Astrocyte (in vitro differentiated cells and primary cell): ENCODE measurements at regions not wholly inside any gene's neighbourhood (a gene's known extent, or its start where the extent isn't known, plus 50 kb on each side); places are given as distances from the start of the nearest gene placed in this dataset.
"Not testable (repeated sequence)": the region's sequence is repeated elsewhere in the genome, so short reads cannot be mapped to it uniquely, and the experiment has no call there.

Experiments
- DNase-seq: peaks from one replicate; pipeline ENCODE4 v3.0.0-alpha.2; 2010; ENCODE audit warnings: low read depth
- FAIRE-seq: peaks from 2 replicates; lab custom pipeline; 2011; peaks lifted over from hg19 to GRCh38; lab: Jason Lieb, UNC
- H2AFZ ChIP-seq: 2 replicates; pipeline ENCODE4 v1.6.0; 2012; ENCODE audit warnings: low read depth, low read length, inconsistent platforms
- H3K27ac ChIP-seq: 2 replicates; pipeline ENCODE4 v1.5.1; 2011; ENCODE audit warnings: low read depth, low read length, inconsistent platforms
- H3K27me3 ChIP-seq: 2 replicates; pipeline ENCODE4 v1.6.0; 2011; ENCODE audit warnings: low read length, inconsistent platforms; ENCODE audit not compliant: insufficient read depth
- H3K36me3 ChIP-seq: 2 replicates; pipeline ENCODE4 v1.5.1; 2011; ENCODE audit warnings: low read length, inconsistent platforms; ENCODE audit not compliant: insufficient read depth
- H3K4me1 ChIP-seq: 2 replicates; pipeline ENCODE4 v1.5.1; 2011; ENCODE audit warnings: low read length, inconsistent platforms; ENCODE audit not compliant: insufficient read depth
- H3K4me2 ChIP-seq: 2 replicates; pipeline ENCODE4 v1.6.0; 2012; ENCODE audit warnings: low read length, inconsistent platforms
- H3K4me3 ChIP-seq: 2 replicates; pipeline ENCODE4 v1.5.1; 2011; ENCODE audit warnings: low read depth, mild to moderate bottlenecking, low read length, inconsistent platforms; ENCODE audit not compliant: insufficient read depth
- H3K79me2 ChIP-seq: 2 replicates; pipeline ENCODE4 v1.6.0; 2012; ENCODE audit warnings: mild to moderate bottlenecking, low read length, inconsistent platforms; ENCODE audit not compliant: insufficient read depth
- H3K9ac ChIP-seq: 2 replicates; pipeline ENCODE4 v1.6.0; 2012; ENCODE audit warnings: mild to moderate bottlenecking, low read length, inconsistent platforms
- H3K9me3 ChIP-seq: 2 replicates; pipeline ENCODE4 v1.5.1; 2012; ENCODE audit warnings: low read depth, mild to moderate bottlenecking, low read length, inconsistent platforms; ENCODE audit not compliant: insufficient read depth
- H4K20me1 ChIP-seq: 2 replicates; pipeline ENCODE4 v1.6.0; 2012; ENCODE audit warnings: low read length, inconsistent platforms; ENCODE audit not compliant: insufficient read depth
- H3K27ac Mint-ChIP-seq: one replicate; pipeline ENCODE4 v1.8.0; 2021; ENCODE audit warnings: mild to moderate bottlenecking, mixed read lengths; ENCODE audit not compliant: unreplicated experiment
- H3K27me3 Mint-ChIP-seq: one replicate; pipeline ENCODE4 v1.8.0; 2021; ENCODE audit warnings: low read depth, mixed read lengths; ENCODE audit not compliant: unreplicated experiment
- H3K36me3 Mint-ChIP-seq: one replicate; pipeline ENCODE4 v1.8.0; 2021; ENCODE audit warnings: low read depth, mixed read lengths; ENCODE audit not compliant: unreplicated experiment
- H3K4me1 Mint-ChIP-seq: one replicate; pipeline ENCODE4 v1.8.0; 2021; ENCODE audit warnings: low read depth, mixed read lengths; ENCODE audit not compliant: unreplicated experiment
- H3K4me3 Mint-ChIP-seq: one replicate; pipeline ENCODE4 v1.8.0; 2021; ENCODE audit warnings: mild to moderate bottlenecking, moderate library complexity, mixed read lengths; ENCODE audit not compliant: unreplicated experiment
- H3K9me3 Mint-ChIP-seq: one replicate; pipeline ENCODE4 v1.8.0; 2021; ENCODE audit warnings: mild to moderate bottlenecking, mixed read lengths; ENCODE audit not compliant: unreplicated experiment
- EZH2 ChIP-seq: IDR thresholded peaks from 2 replicates; pipeline ENCODE4 v1.6.1; 2012; ENCODE audit warnings: mild to moderate bottlenecking, low read length, inconsistent platforms; ENCODE audit not compliant: insufficient read depth
- TF ChIP-seq, protein P1 (sequence below): IDR thresholded peaks from 2 replicates; pipeline ENCODE4 v1.5.1; 2011; ENCODE audit warnings: low read depth, mild to moderate bottlenecking, inconsistent platforms, low read length, moderate library complexity; ENCODE audit not compliant: insufficient read depth

DNA sequence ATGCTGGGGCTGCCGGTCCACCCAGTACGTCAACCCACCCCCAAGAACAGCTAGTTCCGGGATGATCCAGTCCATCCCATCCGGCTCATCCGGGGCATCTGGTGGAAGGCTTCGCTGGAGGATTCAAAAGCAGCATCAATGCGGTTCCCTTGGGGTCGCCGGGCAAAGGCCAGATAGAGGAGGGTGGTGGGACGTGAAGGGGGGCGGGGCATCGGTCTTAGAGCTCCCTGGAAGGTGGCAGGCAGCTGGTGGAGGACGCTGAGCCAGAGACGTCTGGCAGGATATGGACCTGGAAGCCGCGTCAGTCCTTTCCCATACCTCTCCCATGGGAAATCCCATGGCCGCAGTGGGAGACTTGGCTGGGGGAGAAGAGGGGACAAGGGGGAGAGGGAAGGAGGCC is 1500.8 kb upstream of the DEFB115 start:
- no peak overlapping the region for H3K4me2 ChIP-seq
- no peaks in the 10 kb centered on the region for H3K27me3 Mint-ChIP-seq
- H3K9me3 ChIP-seq, result no peaks in the 10 kb centered on the region
- no peaks in the 10 kb centered on the region for H3K79me2 ChIP-seq
- H3K27me3 ChIP-seq, result no peaks in the 10 kb centered on the region
- H3K9ac ChIP-seq, result no peak overlapping the region
- no peak for FAIRE-seq
- no peak overlapping the region for H2AFZ ChIP-seq
- TF ChIP-seq, protein P1, sequence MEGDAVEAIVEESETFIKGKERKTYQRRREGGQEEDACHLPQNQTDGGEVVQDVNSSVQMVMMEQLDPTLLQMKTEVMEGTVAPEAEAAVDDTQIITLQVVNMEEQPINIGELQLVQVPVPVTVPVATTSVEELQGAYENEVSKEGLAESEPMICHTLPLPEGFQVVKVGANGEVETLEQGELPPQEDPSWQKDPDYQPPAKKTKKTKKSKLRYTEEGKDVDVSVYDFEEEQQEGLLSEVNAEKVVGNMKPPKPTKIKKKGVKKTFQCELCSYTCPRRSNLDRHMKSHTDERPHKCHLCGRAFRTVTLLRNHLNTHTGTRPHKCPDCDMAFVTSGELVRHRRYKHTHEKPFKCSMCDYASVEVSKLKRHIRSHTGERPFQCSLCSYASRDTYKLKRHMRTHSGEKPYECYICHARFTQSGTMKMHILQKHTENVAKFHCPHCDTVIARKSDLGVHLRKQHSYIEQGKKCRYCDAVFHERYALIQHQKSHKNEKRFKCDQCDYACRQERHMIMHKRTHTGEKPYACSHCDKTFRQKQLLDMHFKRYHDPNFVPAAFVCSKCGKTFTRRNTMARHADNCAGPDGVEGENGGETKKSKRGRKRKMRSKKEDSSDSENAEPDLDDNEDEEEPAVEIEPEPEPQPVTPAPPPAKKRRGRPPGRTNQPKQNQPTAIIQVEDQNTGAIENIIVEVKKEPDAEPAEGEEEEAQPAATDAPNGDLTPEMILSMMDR, result no peak
- no peak for TF ChIP-seq EZH2
- no peak for DNase-seq
- H3K27ac ChIP-seq, result no peak overlapping the region
- H3K36me3 Mint-ChIP-seq, result no peaks in the 10 kb centered on the region
- H3K9me3 Mint-ChIP-seq, result peaks cover 42% of the 10 kb centered on the region
- no peak overlapping the region for H3K4me3 Mint-ChIP-seq
- H3K4me3 ChIP-seq, result no peak overlapping the region
- H3K4me1 Mint-ChIP-seq, result no peaks in the 10 kb centered on the region
- no peaks in the 10 kb centered on the region for H3K4me1 ChIP-seq
- no peaks in the 10 kb centered on the region for H3K36me3 ChIP-seq
- H4K20me1 ChIP-seq, result no peaks in the 10 kb centered on the region
- H3K27ac Mint-ChIP-seq, result no peak overlapping the region

DNA sequence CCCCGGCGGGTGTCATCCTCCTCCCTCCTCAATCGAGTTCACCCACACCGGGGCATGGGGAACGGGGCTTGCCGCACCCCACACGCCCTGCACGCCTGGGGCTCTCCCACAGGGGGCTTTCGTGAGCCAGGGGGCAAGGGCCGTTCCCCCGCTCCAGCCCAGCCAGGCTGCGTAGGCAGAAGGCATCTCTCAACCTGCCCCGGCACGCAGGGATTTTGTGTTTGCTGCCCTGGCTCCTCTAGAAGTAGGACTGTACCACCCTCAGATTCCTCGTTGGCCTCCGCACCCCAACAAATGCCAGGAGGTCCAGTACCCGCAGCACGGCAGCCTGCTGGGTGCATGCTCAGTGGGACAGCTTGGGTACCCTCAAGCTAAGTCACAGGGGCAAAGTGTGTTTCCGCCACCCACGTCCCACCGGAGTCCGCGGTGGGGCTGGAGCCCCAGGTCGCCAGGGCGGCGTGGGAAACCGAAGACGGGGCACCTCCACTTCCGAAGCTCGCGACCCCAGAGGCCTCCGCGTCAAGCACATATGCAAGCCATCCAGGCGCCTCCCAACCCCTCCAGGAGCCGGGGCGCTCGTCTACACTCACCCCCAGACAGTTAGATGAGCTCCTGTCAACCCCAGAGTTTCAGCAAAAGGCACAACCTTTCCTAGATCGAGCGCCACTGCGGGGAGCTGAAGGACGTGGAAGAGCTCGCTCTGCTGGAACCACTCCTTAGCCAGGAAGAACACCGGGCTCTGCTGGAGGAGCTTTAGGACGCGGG is 1495.7 kb upstream of the DEFB115 start:
- H3K79me2 ChIP-seq, H4K20me1 ChIP-seq, H3K36me3 ChIP-seq, DNase-seq, H3K4me1 Mint-ChIP-seq, H3K27me3 ChIP-seq, H3K9me3 ChIP-seq, FAIRE-seq, H3K27ac Mint-ChIP-seq, H3K4me2 ChIP-seq, H3K27me3 Mint-ChIP-seq, H3K9ac ChIP-seq, H3K27ac ChIP-seq, H3K36me3 Mint-ChIP-seq, H3K4me1 ChIP-seq, H2AFZ ChIP-seq, H3K4me3 Mint-ChIP-seq, H3K4me3 ChIP-seq: not testable (repeated sequence)
- peaks cover 13% of the 10 kb centered on the region for H3K9me3 Mint-ChIP-seq

DNA sequence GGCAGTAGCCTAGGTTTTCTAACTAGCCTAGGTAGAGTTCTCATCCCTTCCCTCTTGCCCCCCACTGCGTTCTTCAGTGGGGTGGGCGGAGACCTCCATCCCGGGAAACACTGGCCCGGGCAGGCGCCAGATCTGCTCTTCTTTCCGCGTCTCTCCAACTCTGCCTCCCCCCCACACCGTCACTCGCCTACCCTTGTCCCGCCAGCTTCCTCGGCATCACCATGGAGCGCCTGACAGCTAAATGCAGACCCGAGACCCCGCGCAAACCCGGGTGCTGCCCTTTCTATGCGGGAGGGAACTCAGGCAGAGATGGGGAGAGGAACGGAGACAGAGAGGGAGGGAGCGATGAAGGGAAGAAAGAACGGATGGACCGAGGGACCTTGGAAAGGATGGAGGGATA is 1494.8 kb upstream of the DEFB115 start:
- no peak for TF ChIP-seq EZH2
- TF ChIP-seq, protein P1, result no peak
- Histone ChIP-seq H3K9me3 (peaks cover 4% of the 10 kb centered on the region), H3K9ac (no peak overlapping the region), H3K79me2 (no peaks in the 10 kb centered on the region), H3K4me2 (no peak overlapping the region), H3K4me3 (no peak overlapping the region), H3K36me3 (no peaks in the 10 kb centered on the region), H3K27me3 (no peaks in the 10 kb centered on the region), H3K27ac (no peak overlapping the region), H2AFZ (no peak overlapping the region), H4K20me1 (no peaks in the 10 kb centered on the region), H3K4me1 (no peaks in the 10 kb centered on the region)
- H3K36me3 Mint-ChIP-seq, result no peaks in the 10 kb centered on the region
- no peaks in the 10 kb centered on the region for H3K27me3 Mint-ChIP-seq
- DNase-seq (no peak), FAIRE-seq (no peak)
- no peak overlapping the region for H3K4me3 Mint-ChIP-seq
- no peaks in the 10 kb centered on the region for H3K4me1 Mint-ChIP-seq
- H3K27ac Mint-ChIP-seq, result no peak overlapping the region
- H3K9me3 Mint-ChIP-seq, result peaks cover 13% of the 10 kb centered on the region
